Activated T-helper 1 cell treated with anti-CD3 and anti-CD28 coated beads, Interleukin-2, amount 50 U/mL, for 16 hours (primary cell): ENCODE measurements at regions not wholly inside any gene's neighbourhood (a gene's known extent, or its start where the extent isn't known, plus 50 kb on each side); places are given as distances from the start of the nearest gene placed in this dataset.

Experiments
- DNase-seq, 2 donors: peaks; one replicate each; pipeline ENCODE4 v3.0.0-alpha.2; 2020; ENCODE audit warnings: low read depth in 1 of 2, low spot score in 1 of 2

GRCh38 chr15:56868170-56868569, 50.3 kb upstream of the TCF12 start:
- no peak for DNase-seq

- DNase-seq = no peak
Measured at GRCh38 chr15:56866803-56867202, 51.6 kb upstream of the TCF12 start.

GRCh38 chr15:56857828-56858227, 60.6 kb upstream of the TCF12 start:
- DNase-seq = no peak

- no peak for DNase-seq
Measured at GRCh38 chr15:56856934-56857333, 61.5 kb upstream of the TCF12 start.

- DNase-seq = no peak
Measured at GRCh38 chr15:56844892-56845291, 73.6 kb upstream of the TCF12 start.

- DNase-seq = no peak
Measured at GRCh38 chr15:56844471-56844870, 74.0 kb upstream of the TCF12 start.

- no peak for DNase-seq
Measured at GRCh38 chr15:56839641-56840040, 78.8 kb upstream of the TCF12 start.

GRCh38 chr15:56839099-56839498, 79.3 kb upstream of the TCF12 start:
- no peak for DNase-seq

- DNase-seq = no peak
Measured at GRCh38 chr15:56838085-56838484, 80.4 kb upstream of the TCF12 start.

GRCh38 chr15:56837273-56837672, 81.2 kb upstream of the TCF12 start:
- no peak for DNase-seq

- DNase-seq = no peak
Measured at GRCh38 chr15:56835718-56836171, 82.7 kb upstream of the TCF12 start.

GRCh38 chr15:56832125-56832524, 86.3 kb upstream of the TCF12 start:
- no peak for DNase-seq

- no peak for DNase-seq
Measured at GRCh38 chr15:56831467-56832005, 86.9 kb upstream of the TCF12 start.

- no peak for DNase-seq
Measured at GRCh38 chr15:56824175-56824574, 90.9 kb upstream of the ZNF280D start.

- DNase-seq = peak in 1 of 2 donors; percentile 20
Measured at GRCh38 chr15:56821721-56822425, 88.6 kb upstream of the ZNF280D start.

- no peak for DNase-seq
Measured at GRCh38 chr15:56820333-56820732, 87.0 kb upstream of the ZNF280D start.

GRCh38 chr15:56817321-56818080, 84.2 kb upstream of the ZNF280D start:
- DNase-seq = no peak

- no peak for DNase-seq
Measured at GRCh38 chr15:56816781-56817180, 83.5 kb upstream of the ZNF280D start.

GRCh38 chr15:56815247-56815646, 81.9 kb upstream of the ZNF280D start:
- DNase-seq = no peak

GRCh38 chr15:56814429-56814828, 81.1 kb upstream of the ZNF280D start:
- DNase-seq = no peak

- no peak for DNase-seq
Measured at GRCh38 chr15:56813995-56814394, 80.7 kb upstream of the ZNF280D start.

- DNase-seq = no peak
Measured at GRCh38 chr15:56812961-56813360, 79.7 kb upstream of the ZNF280D start.
